Neuronal stem cell (in vitro differentiated cells): ENCODE measurements at regions not wholly inside any gene's neighbourhood (a gene's known extent, or its start where the extent isn't known, plus 50 kb on each side); places are given as distances from the start of the nearest gene placed in this dataset.

ENCODE experiments used
- DNase-seq: peaks from one replicate; pipeline ENCODE4 v3.0.0-alpha.2; 2013; ENCODE audit warnings: low spot score
- H2AFZ ChIP-seq: one replicate; pipeline ENCODE4 v1.6.1; 2013; ENCODE audit warnings: mild to moderate bottlenecking, low read length, inconsistent platforms
- H2AK5ac ChIP-seq: 2 replicates; pipeline ENCODE4 v1.6.1; 2013; ENCODE audit warnings: low read depth, mild to moderate bottlenecking, inconsistent platforms, low read length, moderate library complexity, mixed read lengths
- H2BK120ac ChIP-seq: 2 replicates; pipeline ENCODE4 v1.6.1; 2013; ENCODE audit warnings: low read depth, mild to moderate bottlenecking, inconsistent platforms, low read length, moderate library complexity, mixed read lengths
- H2BK12ac ChIP-seq: one replicate; pipeline ENCODE4 v1.6.1; 2013; ENCODE audit warnings: low read length, inconsistent platforms
- H2BK15ac ChIP-seq: 2 replicates; pipeline ENCODE4 v1.6.1; 2013; ENCODE audit warnings: mild to moderate bottlenecking, low read length, inconsistent platforms, mixed read lengths
- H2BK5ac ChIP-seq: one replicate; pipeline ENCODE4 v1.6.1; 2013; ENCODE audit warnings: inconsistent platforms, mild to moderate bottlenecking, low read length, moderate library complexity
- H3K14ac ChIP-seq: one replicate; pipeline ENCODE4 v1.6.1; 2013; ENCODE audit warnings: low read length, inconsistent platforms
- H3K18ac ChIP-seq: 2 replicates; pipeline ENCODE4 v1.6.1; 2013; ENCODE audit warnings: low read length, inconsistent platforms
- H3K23ac ChIP-seq: 2 replicates; pipeline ENCODE4 v1.6.1; 2013; ENCODE audit warnings: low read depth, mild to moderate bottlenecking, mixed read lengths, low read length, inconsistent platforms; ENCODE audit not compliant: poor library complexity
- H3K27ac ChIP-seq: replicated peaks from 3 replicates; pipeline ENCODE4 v1.5.1; 2013; ENCODE audit warnings: low read length, inconsistent platforms
- H3K27me3 ChIP-seq, 3 experiments: 2 replicates each; pipeline ENCODE4 v1.6.1; 2013; ENCODE audit warnings: low read length in 3 of 3, mild to moderate bottlenecking in 2 of 3, inconsistent platforms in 1 of 3, low read depth in 1 of 3, mixed read lengths in 1 of 3, moderate library complexity in 1 of 3; ENCODE audit not compliant: control insufficient read depth in 3 of 3, insufficient read depth in 3 of 3
- H3K36me3 ChIP-seq, 2 donors: replicated peaks in 1 of 2; 2 replicates each; pipeline ENCODE4 v1.6.1; 2013; ENCODE audit warnings: low read length in 2 of 2; ENCODE audit not compliant: control insufficient read depth in 2 of 2, insufficient read depth in 2 of 2
- H3K4ac ChIP-seq: 2 replicates; pipeline ENCODE4 v1.6.1; 2013; ENCODE audit warnings: inconsistent platforms, mild to moderate bottlenecking, low read length, moderate library complexity
- H3K4me1 ChIP-seq, 2 donors: 1 replicate in 1 of 2; 2 replicates in 1 of 2; pipeline ENCODE4 v1.6.1; 2013; ENCODE audit warnings: low read length in 2 of 2, low read depth in 1 of 2; ENCODE audit not compliant: control insufficient read depth in 2 of 2, insufficient read depth in 1 of 2
- H3K4me2 ChIP-seq: one replicate; pipeline ENCODE4 v1.6.1; 2013; ENCODE audit warnings: mild to moderate bottlenecking, low read length, inconsistent platforms; ENCODE audit not compliant: insufficient read depth, poor library complexity, severe bottlenecking
- H3K4me3 ChIP-seq, 2 donors: 2 replicates each; pipeline ENCODE4 v1.5.1; 2013; ENCODE audit warnings: low read length in 2 of 2, mild to moderate bottlenecking in 2 of 2, inconsistent platforms in 1 of 2, moderate library complexity in 1 of 2
- H3K79me1 ChIP-seq: one replicate; pipeline ENCODE4 v1.6.1; 2013; ENCODE audit warnings: low read depth, mild to moderate bottlenecking, inconsistent platforms, low read length, moderate library complexity
- H3K9ac ChIP-seq: one replicate; pipeline ENCODE4 v1.6.1; 2013; ENCODE audit warnings: mild to moderate bottlenecking, low read depth, low read length, inconsistent platforms; ENCODE audit not compliant: poor library complexity
- H3K9me3 ChIP-seq, 2 donors: replicated peaks in 1 of 2; 2 replicates each; pipeline versions ENCODE3 to v1.6.1; 2013; ENCODE audit warnings: low read length in 2 of 2, mild to moderate bottlenecking in 2 of 2, inconsistent platforms in 1 of 2, low read depth in 1 of 2, mixed read lengths in 1 of 2, moderate library complexity in 1 of 2; ENCODE audit not compliant: control insufficient read depth in 2 of 2, insufficient read depth in 1 of 2
- H4K8ac ChIP-seq: one replicate; pipeline ENCODE4 v1.6.1; 2013; ENCODE audit warnings: low read depth, mild to moderate bottlenecking, inconsistent platforms, low read length, moderate library complexity
- H4K91ac ChIP-seq: one replicate; pipeline ENCODE4 v1.6.1; 2013; ENCODE audit warnings: low read length, low read depth, mild to moderate bottlenecking, inconsistent platforms; ENCODE audit not compliant: poor library complexity
- WGBS, 2 donors: extraction: QIAGEN DNeasy Blood & Tissue Kit; methylation state at CpG; one replicate each; pipeline ENCODE4 v1.1.7; 2013; ENCODE audit warnings: missing lambda C conversion rate in 2 of 2, mixed read lengths in 1 of 2; ENCODE audit not compliant: insufficient read length in 2 of 2, insufficient replicate concordance in 1 of 2; ENCODE audit errors: extremely low coverage in 2 of 2; 5-methylcytosine and 5-hydroxymethylcytosine counted together

GRCh38 chr13:59413126-59413525 is 750.6 kb downstream of the DIAPH3 start:
- H2BK5ac ChIP-seq = no peak overlapping the region
- no peak for DNase-seq
- H3K4me2 ChIP-seq = no peak overlapping the region
- H2BK15ac ChIP-seq = no peak overlapping the region
- no peak overlapping the region for H3K9ac ChIP-seq
- H3K79me1 ChIP-seq = no peaks in the 10 kb centered on the region
- H3K18ac ChIP-seq = no peak overlapping the region
- H3K14ac ChIP-seq = no peak overlapping the region
- no peak overlapping the region for H3K4me3 ChIP-seq
- H3K27me3 ChIP-seq = no peaks in the 10 kb centered on the region
- H2AK5ac ChIP-seq = no peak overlapping the region
- no peak overlapping the region for H3K23ac ChIP-seq
- H3K27ac ChIP-seq = no peak overlapping the region
- no peak overlapping the region for H4K8ac ChIP-seq
- H3K4me1 ChIP-seq = peaks cover 0 to 15% of the 10 kb centered on the region in 2 donors
- H3K4ac ChIP-seq = no peak overlapping the region
- no peaks in the 10 kb centered on the region for H3K9me3 ChIP-seq
- no peak overlapping the region for H2AFZ ChIP-seq
- H2BK12ac ChIP-seq = no peak overlapping the region
- no peak overlapping the region for H4K91ac ChIP-seq
- no peaks in the 10 kb centered on the region for H3K36me3 ChIP-seq
- H2BK120ac ChIP-seq = no peak overlapping the region

DNA sequence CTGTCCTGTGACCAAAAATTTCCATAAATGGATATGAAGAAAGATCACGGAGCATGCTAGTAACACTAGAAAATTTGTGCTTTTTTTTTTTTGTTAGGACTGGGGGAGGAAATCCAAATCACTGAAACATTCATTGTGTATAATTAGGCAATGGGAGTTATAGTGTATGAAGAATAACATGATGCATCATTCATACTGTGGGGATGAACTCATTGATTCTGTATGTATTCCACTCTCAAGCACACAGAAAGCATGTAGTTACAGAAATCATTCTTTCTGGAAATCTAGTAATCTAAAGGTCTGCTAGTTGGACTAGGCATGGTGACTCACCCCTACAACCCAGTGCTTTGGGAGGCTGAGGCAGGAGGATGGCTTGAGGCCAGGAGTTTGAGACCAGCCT is 749.7 kb downstream of the DIAPH3 start:
- no peak overlapping the region for H3K14ac ChIP-seq
- no peak overlapping the region for H3K4me3 ChIP-seq
- no peak overlapping the region for H3K4me2 ChIP-seq
- H3K9me3 ChIP-seq = no peaks in the 10 kb centered on the region
- H3K79me1 ChIP-seq = no peaks in the 10 kb centered on the region
- H2AFZ ChIP-seq = no peak overlapping the region
- no peak overlapping the region for H3K9ac ChIP-seq
- H2BK15ac ChIP-seq = no peak overlapping the region
- no peak overlapping the region for H2BK5ac ChIP-seq
- H3K36me3 ChIP-seq = no peaks in the 10 kb centered on the region
- H3K27ac ChIP-seq = no peak overlapping the region
- no peak for DNase-seq
- H3K18ac ChIP-seq = no peak overlapping the region
- no CpG with 5 or more reads among the region's 1 CpG for WGBS, 2 donors
- no peak overlapping the region for H4K91ac ChIP-seq
- peaks cover 0 to 11% of the 10 kb centered on the region in 2 donors for H3K4me1 ChIP-seq
- no peak overlapping the region for H2BK12ac ChIP-seq
- H2BK120ac ChIP-seq = no peak overlapping the region
- no peak overlapping the region for H2AK5ac ChIP-seq
- no peak overlapping the region for H3K4ac ChIP-seq
- H3K23ac ChIP-seq = no peak overlapping the region
- H3K27me3 ChIP-seq = no peaks in the 10 kb centered on the region
- H4K8ac ChIP-seq = no peak overlapping the region

DNA sequence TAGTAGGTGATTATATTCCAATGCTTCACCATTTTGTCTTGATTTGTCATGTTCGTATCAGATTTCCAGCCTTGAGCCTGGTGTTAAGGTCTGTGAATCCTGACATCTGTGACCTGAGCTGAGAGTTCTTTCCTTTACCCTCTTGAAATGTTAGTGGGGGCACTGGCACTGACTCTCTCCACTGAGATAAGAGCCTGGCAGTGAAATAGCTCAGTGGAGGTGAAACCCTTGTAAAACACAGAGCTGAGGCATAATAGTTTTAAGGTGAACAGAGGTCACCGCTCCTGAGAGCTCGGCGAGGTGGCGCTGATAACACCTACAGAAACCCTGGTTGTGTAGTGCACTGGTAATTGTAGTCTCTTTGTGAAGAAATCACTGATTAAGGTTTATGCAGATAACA is 748.2 kb downstream of the DIAPH3 start:
- WGBS, 2 donors = no CpG with 5 or more reads among the region's 5 CpGs
- Histone ChIP-seq H3K36me3 (no peaks in the 10 kb centered on the region), H2BK15ac (no peak overlapping the region), H3K27ac (no peak overlapping the region), H2BK12ac (no peak overlapping the region), H2BK5ac (no peak overlapping the region), H4K8ac (no peak overlapping the region), H2AK5ac (no peak overlapping the region), H2AFZ (no peak overlapping the region), H3K4me3 (no peak overlapping the region), H3K9ac (no peak overlapping the region), H4K91ac (no peak overlapping the region), H3K4me2 (no peak overlapping the region), H3K4me1 (peaks cover 0 to 5% of the 10 kb centered on the region in 2 donors), H3K9me3 (no peaks in the 10 kb centered on the region), H3K27me3 (no peaks in the 10 kb centered on the region), H3K79me1 (no peaks in the 10 kb centered on the region), H3K14ac (no peak overlapping the region), H3K23ac (no peak overlapping the region), H3K18ac (no peak overlapping the region), H2BK120ac (no peak overlapping the region), H3K4ac (no peak overlapping the region)
- DNase-seq = no peak

DNA sequence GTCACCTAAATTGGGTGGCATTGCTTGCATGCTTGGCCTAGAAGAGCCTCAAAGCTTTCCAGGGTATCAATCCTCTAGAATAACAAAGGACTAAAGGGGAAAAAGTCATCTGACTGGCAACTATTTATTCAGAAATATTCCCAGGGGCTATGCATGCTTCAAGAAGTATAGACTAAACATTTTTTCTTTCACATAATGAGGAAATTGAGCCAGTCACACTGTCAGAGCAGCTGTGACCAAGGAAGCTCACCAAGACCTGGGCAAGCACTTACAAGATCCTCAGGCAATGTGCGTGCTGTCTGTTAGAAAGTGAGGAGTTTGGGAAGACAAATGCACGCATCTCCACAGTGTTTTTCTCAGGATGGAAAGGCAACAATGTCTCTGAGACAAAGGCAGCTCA is 747.2 kb downstream of the DIAPH3 start:
- Histone ChIP-seq H4K91ac (no peak overlapping the region), H3K9ac (no peak overlapping the region), H3K18ac (peak overlapping the region; percentile 67), H2BK120ac (no peak overlapping the region), H2AK5ac (no peak overlapping the region), H4K8ac (no peak overlapping the region), H3K14ac (no peak overlapping the region), H2AFZ (no peak overlapping the region), H3K23ac (no peak overlapping the region), H2BK12ac (no peak overlapping the region), H3K4me1 (peaks cover 0 to 5% of the 10 kb centered on the region in 2 donors), H3K4me3 (no peak overlapping the region), H3K4ac (no peak overlapping the region), H3K27me3 (no peaks in the 10 kb centered on the region), H3K4me2 (no peak overlapping the region), H3K9me3 (no peaks in the 10 kb centered on the region), H3K27ac (no peak overlapping the region), H3K36me3 (no peaks in the 10 kb centered on the region), H2BK5ac (no peak overlapping the region), H2BK15ac (no peak overlapping the region), H3K79me1 (no peaks in the 10 kb centered on the region)
- WGBS, 2 donors = no CpG with 5 or more reads among the region's 2 CpGs
- DNase-seq = no peak
